Ecto neural progenitor cell (in vitro differentiated cells): ENCODE measurements at regions not wholly inside any gene's neighbourhood (a gene's known extent, or its start where the extent isn't known, plus 50 kb on each side); places are given as distances from the start of the nearest gene placed in this dataset.

Experiments used
- DNase-seq: peaks from one replicate; pipeline ENCODE4 v3.0.0-alpha.2; 2018; ENCODE audit warnings: low spot score

DNA sequence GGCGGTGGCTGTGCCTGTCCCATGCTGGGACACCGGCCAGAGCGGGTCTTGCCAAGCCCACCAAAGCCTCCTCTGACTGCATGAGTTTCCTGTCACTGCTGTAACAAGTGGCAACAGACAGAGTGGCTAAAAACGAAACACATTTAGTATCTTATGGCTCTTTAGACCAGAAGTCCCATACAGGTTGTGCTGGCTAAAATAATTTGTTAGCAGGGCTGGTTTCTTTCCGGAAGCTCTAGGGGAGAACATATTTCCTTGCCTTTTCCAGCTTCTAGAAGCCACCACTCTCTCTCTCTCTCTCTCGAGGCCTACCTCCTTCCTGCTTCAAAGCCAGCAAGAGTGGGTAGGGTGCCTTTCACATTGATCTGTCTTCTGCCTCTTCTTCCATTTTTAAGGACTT lies 171.6 kb upstream of the PLPP4 start:
- DNase-seq, result no peak

- no peak for DNase-seq
Observed at GRCh38 chr10:120286280-120286679, 170.7 kb upstream of the PLPP4 start.

GRCh38 chr10:120300513-120300912 lies 156.5 kb upstream of the PLPP4 start:
- DNase-seq, result no peak

DNA sequence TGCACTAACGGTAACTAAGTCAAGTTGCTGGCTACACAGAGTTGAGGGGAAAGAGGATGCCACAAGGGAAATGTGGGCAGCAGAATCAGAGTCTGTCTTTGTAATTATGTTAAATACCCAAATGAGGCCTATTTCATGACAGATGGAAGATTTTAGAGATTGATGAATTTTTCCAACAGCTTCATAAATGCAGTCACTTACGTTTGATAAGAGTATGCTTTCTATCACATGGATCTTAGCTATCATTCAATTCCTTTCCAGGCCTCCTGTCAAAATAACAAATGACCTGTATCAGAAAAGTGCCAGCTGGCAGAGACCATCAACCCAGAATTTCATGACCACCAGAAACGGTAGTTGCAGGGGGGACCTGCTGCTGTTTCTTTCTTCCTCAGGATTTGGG lies 148.4 kb upstream of the PLPP4 start:
- DNase-seq, result no peak

- DNase-seq, result no peak
Observed at GRCh38 chr10:120313715-120314114, 143.3 kb upstream of the PLPP4 start.

DNA sequence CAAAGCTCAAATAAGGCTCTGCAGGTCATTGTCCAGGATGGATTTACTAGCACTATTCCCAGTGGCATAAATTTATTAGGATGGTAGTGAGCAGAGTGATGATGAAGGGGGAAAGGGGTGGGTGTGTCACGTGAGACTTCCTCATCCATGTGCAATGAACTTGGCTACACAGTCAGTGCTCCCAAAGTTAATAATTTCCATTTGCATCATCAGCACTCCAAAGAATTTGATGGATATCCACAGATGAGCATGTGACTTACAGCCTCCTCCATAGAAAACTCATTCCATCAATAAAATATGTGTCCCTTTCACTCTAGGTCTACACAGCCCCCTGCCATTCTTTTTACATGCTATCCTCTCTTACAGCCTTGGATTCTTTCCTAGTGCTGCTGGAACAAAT lies 142.6 kb upstream of the PLPP4 start:
- no peak for DNase-seq

- DNase-seq, result no peak
Observed at GRCh38 chr10:120318862-120319261, 138.2 kb upstream of the PLPP4 start.

GRCh38 chr10:120327675-120328074 lies 129.4 kb upstream of the PLPP4 start:
- DNase-seq, result no peak

DNA sequence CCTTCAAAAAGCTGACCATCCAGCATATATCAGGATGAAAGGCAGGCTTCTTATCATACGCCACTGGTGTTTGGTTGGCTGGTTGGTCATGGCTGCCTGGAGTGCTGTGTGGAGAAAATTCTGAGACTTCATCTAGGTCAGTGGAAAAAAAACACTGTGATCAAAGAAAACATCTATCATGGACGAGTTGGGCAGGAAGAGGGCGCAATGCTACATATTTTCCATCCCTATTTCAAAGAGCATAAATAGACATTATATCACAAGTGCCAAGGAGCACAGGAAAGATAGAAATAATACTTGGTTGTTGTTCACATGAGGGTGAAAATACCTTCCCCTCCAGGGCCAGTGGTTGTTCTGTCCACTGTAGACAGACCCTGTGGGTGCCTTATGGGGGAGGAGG lies 128.4 kb upstream of the PLPP4 start:
- no peak for DNase-seq

- no peak for DNase-seq
Observed at GRCh38 chr10:120335553-120335952, 121.5 kb upstream of the PLPP4 start.

- DNase-seq, result no peak
Observed at GRCh38 chr10:120336306-120336910, 120.6 kb upstream of the PLPP4 start.

DNA sequence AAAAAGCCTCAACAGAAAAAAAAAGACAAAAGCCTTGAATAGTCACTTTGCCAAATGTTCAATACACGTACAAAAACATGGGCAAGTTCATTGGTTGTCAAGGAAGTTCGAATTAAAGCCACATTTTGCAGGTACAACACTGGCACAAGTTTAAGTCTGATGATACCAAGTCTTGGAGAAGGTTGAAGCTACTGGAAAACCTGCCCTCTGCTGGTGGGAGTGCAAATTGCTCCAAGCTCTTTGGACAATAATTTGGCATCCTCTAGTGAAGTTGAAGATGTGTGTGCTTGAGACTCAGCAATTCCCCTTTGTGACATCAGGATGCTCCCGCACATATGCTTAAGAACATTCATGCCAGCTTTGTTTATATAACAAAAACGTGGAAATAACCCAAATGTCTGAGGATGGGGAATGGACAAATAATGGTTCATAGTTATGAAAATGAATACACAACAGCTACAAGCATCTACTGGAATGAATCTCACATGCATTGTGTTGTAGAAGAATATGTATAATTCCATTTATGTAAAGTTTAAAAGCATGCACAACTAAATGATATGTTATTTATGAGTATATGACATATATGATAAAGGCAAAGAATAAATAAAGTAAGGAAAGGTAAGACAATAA lies 120.0 kb upstream of the PLPP4 start:
- peak; percentile 66 for DNase-seq

- no peak for DNase-seq
Observed at GRCh38 chr10:120342115-120342714, 114.8 kb upstream of the PLPP4 start.

GRCh38 chr10:120345186-120345585 lies 111.8 kb upstream of the PLPP4 start:
- no peak for DNase-seq

DNA sequence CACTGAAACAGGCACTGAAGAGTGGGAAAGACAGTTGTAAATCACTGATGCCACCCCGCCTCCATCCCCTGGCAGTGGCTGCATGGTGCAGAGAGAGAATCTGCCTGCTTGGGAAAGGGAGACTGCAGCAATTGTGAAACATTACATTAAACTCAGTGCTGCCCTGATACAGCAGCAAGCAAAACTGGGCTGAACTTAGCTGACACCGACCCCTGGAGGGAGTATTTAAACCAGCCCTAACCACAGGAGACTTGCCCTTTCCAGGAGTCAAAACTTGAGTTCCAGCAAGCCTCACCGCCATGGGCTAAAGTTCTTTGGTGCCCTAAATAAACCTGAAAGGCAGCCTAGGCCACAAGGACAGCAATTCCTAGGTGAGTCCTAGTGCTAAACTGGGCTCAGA lies 109.4 kb upstream of the PLPP4 start:
- DNase-seq, result no peak

GRCh38 chr10:120349069-120349468 lies 108.0 kb upstream of the PLPP4 start:
- DNase-seq, result no peak

GRCh38 chr10:120355425-120355824 lies 101.6 kb upstream of the PLPP4 start:
- no peak for DNase-seq

- no peak for DNase-seq
Observed at GRCh38 chr10:120360571-120360970, 96.5 kb upstream of the PLPP4 start.

GRCh38 chr10:120365872-120366271 lies 91.2 kb upstream of the PLPP4 start:
- no peak for DNase-seq

GRCh38 chr10:120367341-120367740 lies 89.7 kb upstream of the PLPP4 start:
- no peak for DNase-seq

- DNase-seq, result no peak
Observed at GRCh38 chr10:120368338-120368737, 88.7 kb upstream of the PLPP4 start.

- DNase-seq, result no peak
Observed at GRCh38 chr10:120368927-120369326, 88.1 kb upstream of the PLPP4 start.

DNA sequence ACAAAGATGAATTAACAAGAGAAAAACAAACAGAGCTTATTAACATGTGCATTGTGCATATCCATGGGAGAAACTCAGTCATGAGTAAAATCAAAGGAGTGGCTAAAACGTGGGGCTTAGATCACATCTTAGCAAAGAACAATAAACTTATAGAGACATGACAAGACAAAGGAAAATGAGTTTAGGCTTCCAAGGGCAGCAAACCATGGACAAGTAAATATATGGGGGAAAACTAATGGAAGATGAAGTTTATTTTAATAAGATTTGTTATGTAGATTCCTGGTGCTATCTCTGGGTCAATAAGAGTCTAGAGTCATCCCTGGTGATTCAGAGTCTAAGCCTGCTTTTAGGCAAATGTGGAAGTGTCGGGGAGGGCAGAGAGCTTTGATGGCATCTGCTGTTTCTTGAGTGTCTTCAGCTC lies 87.2 kb upstream of the PLPP4 start:
- DNase-seq, result no peak

DNA sequence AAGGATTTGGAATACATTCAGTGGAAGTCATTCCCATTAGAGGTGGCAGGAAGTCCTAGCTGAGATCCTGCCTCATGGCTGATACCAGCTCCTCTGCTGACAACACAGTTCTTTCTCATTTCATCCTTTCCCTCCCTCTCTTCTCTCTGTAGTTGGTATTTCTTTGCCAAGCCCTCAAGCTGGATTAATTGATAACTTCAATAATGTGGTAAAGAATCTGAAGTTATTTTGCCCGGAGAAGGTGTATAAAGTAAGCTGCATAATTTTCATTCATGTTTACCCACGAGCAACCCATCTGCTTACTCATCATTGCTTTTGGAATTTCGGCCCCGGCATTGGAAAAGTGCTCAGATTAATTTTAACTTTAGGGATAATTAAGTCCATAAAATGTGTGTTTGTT lies 85.2 kb upstream of the PLPP4 start:
- no peak for DNase-seq
